ENCODE measurements at regions not wholly inside any gene's neighbourhood (a gene's known extent, or its start where the extent isn't known, plus 50 kb on each side); places are given as distances from the start of the nearest gene placed in this dataset.

GRCh38 chr3:167892205-167892604 is 156.7 kb downstream of the SERPINI1 start:
- 78% methylated on average over 4 of the region's 4 CpGs for WGBS (ENCODE audit: low lambda C conversion rate, missing lambda C conversion rate)
- Histone ChIP-seq H4K20me1 (ENCODE audit: insufficient read depth, poor library complexity, severe bottlenecking) (no peaks in the 10 kb centered on the region), H2AFZ (no peak overlapping the region), H3K27ac (no peak overlapping the region), H3K36me3 (replicated peaks; ENCODE audit: insufficient read depth, low read depth) (no peaks in the 10 kb centered on the region), H3K4me1 (ENCODE audit: insufficient read depth) (peaks cover 6% of the 10 kb centered on the region), H3K79me2 (no peaks in the 10 kb centered on the region), H3K4me2 (no peak overlapping the region), H3K4me3 (no peak overlapping the region), H3K27me3 (no peaks in the 10 kb centered on the region), H3K9me2 (replicated peaks; ENCODE audit: insufficient read depth) (no peaks in the 10 kb centered on the region), H3K9me3 (ENCODE audit: low read depth) (no peaks in the 10 kb centered on the region)
- TF ChIP-seq EZH2 (IDR thresholded peaks at IDR 0.05; ENCODE audit: borderline replicate concordance) = no peak
- TF ChIP-seq CTCF (IDR thresholded peaks at IDR 0.05; ENCODE audit: poor library complexity) = no peak
- no peak for TF ChIP-seq EZH2phosphoT487 (IDR thresholded peaks at IDR 0.05; ENCODE audit: low read depth, severe bottlenecking, unreplicated experiment)
- DNase-seq (ENCODE audit: low spot score) = no peak

GRCh38 chr3:167887096-167887495 is 151.6 kb downstream of the SERPINI1 start:
- no peaks in the 10 kb centered on the region for H3K36me3 ChIP-seq (replicated peaks; ENCODE audit: insufficient read depth, low read depth)
- peak; percentile 18 for DNase-seq (ENCODE audit: low spot score)
- no peak overlapping the region for H2AFZ ChIP-seq
- H3K79me2 ChIP-seq = no peaks in the 10 kb centered on the region
- no peaks in the 10 kb centered on the region for H3K4me1 ChIP-seq (ENCODE audit: insufficient read depth)
- no peaks in the 10 kb centered on the region for H4K20me1 ChIP-seq (ENCODE audit: insufficient read depth, poor library complexity, severe bottlenecking)
- H3K9me2 ChIP-seq (replicated peaks; ENCODE audit: insufficient read depth) = no peaks in the 10 kb centered on the region
- TF ChIP-seq EZH2 (IDR thresholded peaks at IDR 0.05; ENCODE audit: borderline replicate concordance) (no peak), EZH2phosphoT487 (IDR thresholded peaks at IDR 0.05; ENCODE audit: low read depth, severe bottlenecking, unreplicated experiment) (no peak), CTCF (IDR thresholded peaks at IDR 0.05; ENCODE audit: poor library complexity) (no peak)
- H3K27ac ChIP-seq = no peak overlapping the region
- no peak overlapping the region for H3K4me3 ChIP-seq
- no peak overlapping the region for H3K4me2 ChIP-seq
- no peaks in the 10 kb centered on the region for H3K9me3 ChIP-seq (ENCODE audit: low read depth)
- 72% methylated on average over 1 of the region's 1 CpG for WGBS (ENCODE audit: low lambda C conversion rate, missing lambda C conversion rate)
- H3K27me3 ChIP-seq = no peaks in the 10 kb centered on the region

GRCh38 chr3:167886690-167887089 is 151.2 kb downstream of the SERPINI1 start:
- 88% methylated on average over 2 of the region's 2 CpGs for WGBS (ENCODE audit: low lambda C conversion rate, missing lambda C conversion rate)
- Histone ChIP-seq H3K9me3 (ENCODE audit: low read depth) (no peaks in the 10 kb centered on the region), H4K20me1 (ENCODE audit: insufficient read depth, poor library complexity, severe bottlenecking) (no peaks in the 10 kb centered on the region), H3K4me2 (no peak overlapping the region), H3K36me3 (replicated peaks; ENCODE audit: insufficient read depth, low read depth) (no peaks in the 10 kb centered on the region), H3K27ac (no peak overlapping the region), H3K4me3 (no peak overlapping the region), H3K9me2 (replicated peaks; ENCODE audit: insufficient read depth) (no peaks in the 10 kb centered on the region), H3K79me2 (no peaks in the 10 kb centered on the region), H3K4me1 (ENCODE audit: insufficient read depth) (no peaks in the 10 kb centered on the region), H3K27me3 (no peaks in the 10 kb centered on the region), H2AFZ (no peak overlapping the region)
- TF ChIP-seq EZH2phosphoT487 (IDR thresholded peaks at IDR 0.05; ENCODE audit: low read depth, severe bottlenecking, unreplicated experiment) (no peak), EZH2 (IDR thresholded peaks at IDR 0.05; ENCODE audit: borderline replicate concordance) (no peak)
- no peak for DNase-seq (ENCODE audit: low spot score)

GRCh38 chr3:167885277-167885676 is 149.8 kb downstream of the SERPINI1 start:
- H3K27ac ChIP-seq = no peak overlapping the region
- DNase-seq (ENCODE audit: low spot score) = no peak
- no peaks in the 10 kb centered on the region for H3K4me1 ChIP-seq (ENCODE audit: insufficient read depth)
- WGBS (ENCODE audit: low lambda C conversion rate, missing lambda C conversion rate) = 70% methylated on average over 1 of the region's 1 CpG
- TF ChIP-seq EZH2phosphoT487 (IDR thresholded peaks at IDR 0.05; ENCODE audit: low read depth, severe bottlenecking, unreplicated experiment) (no peak), CTCF (IDR thresholded peaks at IDR 0.05; ENCODE audit: poor library complexity) (no peak), EZH2 (IDR thresholded peaks at IDR 0.05; ENCODE audit: borderline replicate concordance) (no peak)
- H3K36me3 ChIP-seq (replicated peaks; ENCODE audit: insufficient read depth, low read depth) = no peaks in the 10 kb centered on the region
- no peak overlapping the region for H3K4me2 ChIP-seq
- H3K9me3 ChIP-seq (ENCODE audit: low read depth) = no peaks in the 10 kb centered on the region
- H3K79me2 ChIP-seq = no peaks in the 10 kb centered on the region
- no peak overlapping the region for H3K4me3 ChIP-seq
- no peaks in the 10 kb centered on the region for H3K9me2 ChIP-seq (replicated peaks; ENCODE audit: insufficient read depth)
- no peaks in the 10 kb centered on the region for H4K20me1 ChIP-seq (ENCODE audit: insufficient read depth, poor library complexity, severe bottlenecking)
- H3K27me3 ChIP-seq = no peaks in the 10 kb centered on the region
- H2AFZ ChIP-seq = no peak overlapping the region

Data from hepatocyte (in vitro differentiated cells).